BE2C (cell line): ENCODE measurements at regions not wholly inside any gene's neighbourhood (a gene's known extent, or its start where the extent isn't known, plus 50 kb on each side); places are given as distances from the start of the nearest gene placed in this dataset.

Experiments used
- DNase-seq: peaks from one replicate; pipeline ENCODE4 v3.0.0-alpha.2; 2020
- H3K27me3 ChIP-seq: fragments of 250-450 bp; sonication (Bioruptor Pico); 2 replicates; pipeline ENCODE4 v1.5.1; 2020; ENCODE audit warnings: mild to moderate bottlenecking
- H3K36me3 ChIP-seq: fragments of 250-450 bp; sonication (Bioruptor Pico); 2 replicates; pipeline ENCODE4 v1.5.1; 2020; ENCODE audit warnings: mild to moderate bottlenecking
- H3K4me1 ChIP-seq: fragments of 250-450 bp; sonication (Bioruptor Pico); 2 replicates; pipeline ENCODE4 v1.5.1; 2020
- H3K4me3 ChIP-seq: 2 replicates; pipeline ENCODE4 v1.5.1; 2011; ENCODE audit warnings: low read depth, low read length
- H3K9me3 ChIP-seq: fragments of 250-450 bp; sonication (Bioruptor Pico); 2 replicates; pipeline ENCODE4 v1.5.1; 2020
- CTCF ChIP-seq: IDR thresholded peaks from 2 replicates; pipeline ENCODE4 v1.5.1; 2012; ENCODE audit warnings: mild to moderate bottlenecking, low read depth, low read length

GRCh38 chr4:123190176-123190575, 206.4 kb upstream of the SPRY1 start:
- no peaks in the 10 kb centered on the region for H3K4me1 ChIP-seq
- no peaks in the 10 kb centered on the region for H3K27me3 ChIP-seq
- no peaks in the 10 kb centered on the region for H3K9me3 ChIP-seq
- no peaks in the 10 kb centered on the region for H3K36me3 ChIP-seq
- no peak for TF ChIP-seq CTCF
- DNase-seq, result no peak
- H3K4me3 ChIP-seq, result no peak overlapping the region

- no peak for TF ChIP-seq CTCF
- Histone ChIP-seq H3K4me3 (no peak overlapping the region), H3K36me3 (no peaks in the 10 kb centered on the region), H3K9me3 (no peaks in the 10 kb centered on the region), H3K27me3 (no peaks in the 10 kb centered on the region), H3K4me1 (no peaks in the 10 kb centered on the region)
- DNase-seq, result no peak
These were observed 204.9 kb upstream of the SPRY1 start for GRCh38 chr4:123191728-123192127.

- H3K4me1 ChIP-seq, result no peaks in the 10 kb centered on the region
- H3K9me3 ChIP-seq, result no peaks in the 10 kb centered on the region
- H3K4me3 ChIP-seq, result no peak overlapping the region
- no peak for TF ChIP-seq CTCF
- no peaks in the 10 kb centered on the region for H3K36me3 ChIP-seq
- no peaks in the 10 kb centered on the region for H3K27me3 ChIP-seq
- no peak for DNase-seq
These were observed 202.7 kb upstream of the SPRY1 start for GRCh38 chr4:123193802-123194367.

GRCh38 chr4:123198706-123199105, 197.9 kb upstream of the SPRY1 start:
- H3K27me3 ChIP-seq, result no peaks in the 10 kb centered on the region
- DNase-seq, result no peak

GRCh38 chr4:123200051-123200940, 196.3 kb upstream of the SPRY1 start:
- TF ChIP-seq CTCF, result no peak
- Histone ChIP-seq H3K9me3 (no peaks in the 10 kb centered on the region), H3K36me3 (no peaks in the 10 kb centered on the region), H3K4me1 (no peaks in the 10 kb centered on the region), H3K27me3 (no peaks in the 10 kb centered on the region), H3K4me3 (no peak overlapping the region)
- DNase-seq, result no peak

More at GRCh38 chr4:123198706-123199105, 197.9 kb upstream of the SPRY1 start:
- Histone ChIP-seq H3K9me3 (no peaks in the 10 kb centered on the region), H3K4me1 (no peaks in the 10 kb centered on the region), H3K4me3 (no peak overlapping the region), H3K36me3 (no peaks in the 10 kb centered on the region)
- no peak for TF ChIP-seq CTCF

- no peaks in the 10 kb centered on the region for H3K9me3 ChIP-seq
- no peaks in the 10 kb centered on the region for H3K27me3 ChIP-seq
- no peaks in the 10 kb centered on the region for H3K36me3 ChIP-seq
- no peak for TF ChIP-seq CTCF
- H3K4me1 ChIP-seq, result no peaks in the 10 kb centered on the region
- H3K4me3 ChIP-seq, result no peak overlapping the region
- no peak for DNase-seq
These were observed 191.9 kb upstream of the SPRY1 start for GRCh38 chr4:123204737-123205136.
